GM18507 (cell line): ENCODE measurements at regions not wholly inside any gene's neighbourhood (a gene's known extent, or its start where the extent isn't known, plus 50 kb on each side); places are given as distances from the start of the nearest gene placed in this dataset.

ENCODE experiments used
- DNase-seq: peaks from one replicate; pipeline ENCODE4 v3.0.0; 2011; ENCODE audit warnings: low read depth; ENCODE audit not compliant: insufficient read length; ENCODE audit errors: extremely low spot score
- FAIRE-seq: peaks from 2 replicates; lab custom pipeline; 2011; peaks lifted over from hg19 to GRCh38; lab: Jason Lieb, UNC

- DNase-seq (no peak), FAIRE-seq (no peak)
Observed at GRCh38 chr2:42108852-42109251, 60.3 kb upstream of the EML4 start.

GRCh38 chr2:42109959-42110640, 59.1 kb upstream of the EML4 start:
- FAIRE-seq (no peak), DNase-seq (no peak)

GRCh38 chr2:42110641-42111322, 58.4 kb upstream of the EML4 start:
- no peak for FAIRE-seq

GRCh38 chr2:42112418-42112817, 56.7 kb upstream of the EML4 start:
- FAIRE-seq (no peak), DNase-seq (no peak)

More at GRCh38 chr2:42110641-42111322, 58.4 kb upstream of the EML4 start:
- DNase-seq = no peak

GRCh38 chr2:42113452-42113851, 55.7 kb upstream of the EML4 start:
- no peak for DNase-seq
- no peak for FAIRE-seq

GRCh38 chr2:42114091-42114490, 55.1 kb upstream of the EML4 start:
- FAIRE-seq = no peak
- no peak for DNase-seq

GRCh38 chr2:42115588-42115987, 53.6 kb upstream of the EML4 start:
- FAIRE-seq (no peak), DNase-seq (no peak)

- FAIRE-seq = no peak
- DNase-seq = no peak
Observed at GRCh38 chr2:42116195-42117181, 52.7 kb upstream of the EML4 start.

- FAIRE-seq = no peak
- no peak for DNase-seq
Observed at GRCh38 chr2:42117182-42117579, 52.0 kb upstream of the EML4 start.

- no peak for DNase-seq
- peak; percentile 91 for FAIRE-seq
Observed at GRCh38 chr2:42117923-42118753, 51.0 kb upstream of the EML4 start.

- no peak for DNase-seq
- FAIRE-seq = no peak
Observed at GRCh38 chr2:42118754-42119569, 50.2 kb upstream of the EML4 start.
